SK-N-SH (cell line): ENCODE measurements at regions not wholly inside any gene's neighbourhood (a gene's known extent, or its start where the extent isn't known, plus 50 kb on each side); places are given as distances from the start of the nearest gene placed in this dataset.

Experiments
- CTCF ChIA-PET: fragments of 300-600, 350-600 bp; formaldehyde crosslinking; extraction: SDS; loops from one replicate; lab custom pipeline; 2021; lab: Yijun Ruan, JAX
- POLR2A ChIA-PET: fragments of 350-600 bp; sonication (Branson Sonifier 250); formaldehyde crosslinking; extraction: SDS; loops from one replicate; lab custom pipeline; 2020; ENCODE audit warnings: antibody characterized with exemption, inconsistent platforms; lab: Yijun Ruan, JAX
- DNase-seq: peaks from one replicate; pipeline ENCODE4 v3.0.0; 2012
- H2AFZ ChIP-seq: fragments of 200-600 bp; sonication (generic); 2 replicates; pipeline ENCODE4 v1.8.1; 2016; ENCODE audit warnings: antibody characterized with exemption, mild to moderate bottlenecking, low read depth
- H3F3A ChIP-seq: fragments of 200-600 bp; sonication (generic); replicated peaks from 2 replicates; pipeline ENCODE3; 2016; ENCODE audit warnings: antibody characterized with exemption, mild to moderate bottlenecking; ENCODE audit not compliant: insufficient read depth
- H3K27ac ChIP-seq, 2 experiments: fragments of 200-500 bp in 1 of 2; fragments of 200-600 bp in 1 of 2; sonication (Bioruptor generic) in 1 of 2; sonication (generic), shearing (Covaris generic) in 1 of 2; 2 replicates each; pipeline versions ENCODE4 v1.5.1 to v1.6.1; 2014 to 2016; ENCODE audit warnings: low read depth in 2 of 2, inconsistent platforms in 1 of 2, low read length in 1 of 2, mild to moderate bottlenecking in 1 of 2, mixed read lengths in 1 of 2
- H3K27me3 ChIP-seq: fragments of 200-600 bp; sonication (generic), shearing (Covaris generic); 2 replicates; pipeline ENCODE4 v1.6.1; 2016; ENCODE audit warnings: mixed run types; ENCODE audit not compliant: insufficient read depth
- H3K36me3 ChIP-seq, 2 experiments: fragments of 200-500 bp in 1 of 2; fragments of 200-600 bp in 1 of 2; sonication (Bioruptor generic) in 1 of 2; sonication (generic) in 1 of 2; replicated peaks in 1 of 2; 2 replicates each; pipeline versions ENCODE3 to v1.5.1; 2014 to 2016; ENCODE audit warnings: low read length in 1 of 2, mild to moderate bottlenecking in 1 of 2; ENCODE audit not compliant: insufficient read depth in 2 of 2, control insufficient read depth in 1 of 2
- H3K4me1 ChIP-seq, 2 experiments: fragments of 200-500 bp in 1 of 2; fragments of 200-600 bp in 1 of 2; sonication (Bioruptor generic) in 1 of 2; sonication (generic), shearing (Covaris generic) in 1 of 2; 2 replicates each; pipeline versions ENCODE4 v1.5.1 to v1.6.1; 2014 to 2016; ENCODE audit warnings: low read depth in 1 of 2, low read length in 1 of 2, mixed run types in 1 of 2; ENCODE audit not compliant: insufficient read depth in 2 of 2, control insufficient read depth in 1 of 2
- H3K4me2 ChIP-seq: fragments of 200-600 bp; sonication (generic), shearing (Covaris generic); 2 replicates; pipeline ENCODE4 v1.6.1; 2017; ENCODE audit warnings: mixed run types
- H3K4me3 ChIP-seq, 2 experiments: fragments of 200-500 bp in 1 of 2; fragments of 200-600 bp in 1 of 2; sonication (Bioruptor generic) in 1 of 2; sonication (generic), shearing (Covaris generic) in 1 of 2; 2 replicates each; pipeline versions ENCODE4 v1.5.1 to v1.8.1; 2014 to 2016; ENCODE audit warnings: low read depth in 2 of 2, inconsistent platforms in 1 of 2, low read length in 1 of 2, mild to moderate bottlenecking in 1 of 2, mixed read lengths in 1 of 2, moderate library complexity in 1 of 2
- H3K79me2 ChIP-seq: fragments of 200-600 bp; sonication (generic); 2 replicates; pipeline ENCODE4 v1.8.1; 2017; ENCODE audit warnings: mild to moderate bottlenecking; ENCODE audit not compliant: insufficient read depth
- H3K9ac ChIP-seq: fragments of 200-600 bp; sonication (generic); 2 replicates; pipeline ENCODE4 v1.6.1; 2017; ENCODE audit warnings: mixed run types
- H3K9me2 ChIP-seq: fragments of 200-600 bp; sonication (generic); 2 replicates; pipeline ENCODE4 v1.6.1; 2017; ENCODE audit warnings: mixed run types
- H3K9me3 ChIP-seq: fragments of 200-600 bp; sonication (generic); 2 replicates; pipeline ENCODE4 v1.6.1; 2017; ENCODE audit warnings: mixed run types, mild to moderate bottlenecking, moderate library complexity
- H4K20me1 ChIP-seq: fragments of 200-600 bp; sonication (generic); 2 replicates; pipeline ENCODE4 v1.6.1; 2017; ENCODE audit warnings: mild to moderate bottlenecking, mixed run types; ENCODE audit not compliant: insufficient read depth
- CTCF ChIP-seq: fragments of 200-600 bp; sonication (generic); IDR thresholded peaks from 2 replicates; pipeline ENCODE4 v1.6.1; 2017; ENCODE audit warnings: antibody characterized with exemption, mild to moderate bottlenecking, moderate library complexity
- EZH2phosphoT487 ChIP-seq: fragments of 200-600 bp; sonication (generic); IDR thresholded peaks from 2 replicates; pipeline ENCODE4 v1.6.1; 2017; ENCODE audit warnings: low read depth, mixed run types, mild to moderate bottlenecking, antibody characterized with exemption, moderate library complexity, borderline replicate concordance
- FOSL2 ChIP-seq: IDR thresholded peaks from 2 replicates; pipeline ENCODE4 v1.4.0; 2012; ENCODE audit warnings: low read depth, mild to moderate bottlenecking, moderate library complexity, borderline replicate concordance
- FOXM1 ChIP-seq: IDR thresholded peaks from 2 replicates; pipeline ENCODE4 v1.4.0; 2012; ENCODE audit warnings: low read depth, mild to moderate bottlenecking
- IRF3 ChIP-seq: fragments of 150-350 bp; IDR thresholded peaks from 2 replicates; pipeline ENCODE4 v1.6.1; 2016; ENCODE audit warnings: mild to moderate bottlenecking, low read depth, low read length
- JUND ChIP-seq: IDR thresholded peaks from 2 replicates; pipeline ENCODE4 v1.4.0; 2012
- MAX ChIP-seq: IDR thresholded peaks from 2 replicates; pipeline ENCODE4 v1.4.0; 2012; ENCODE audit warnings: low read depth
- MEF2A ChIP-seq: IDR thresholded peaks from 2 replicates; pipeline ENCODE4 v1.4.0; 2012; ENCODE audit warnings: low read depth, borderline replicate concordance
- MXI1 ChIP-seq: IDR thresholded peaks from 2 replicates; pipeline ENCODE4 v1.6.1; 2012; ENCODE audit warnings: mild to moderate bottlenecking, low read depth, low read length, improper control_type of control experiment
- NFIC ChIP-seq: IDR thresholded peaks from 2 replicates; pipeline ENCODE4 v1.4.0; 2012; ENCODE audit warnings: borderline replicate concordance
- RCOR1 ChIP-seq: fragments of 150-350 bp; IDR thresholded peaks from 2 replicates; pipeline ENCODE4 v1.6.1; 2017; ENCODE audit warnings: antibody characterized with exemption, low read length
- RXRA ChIP-seq: IDR thresholded peaks from 2 replicates; pipeline ENCODE4 v1.4.0; 2012; ENCODE audit warnings: low read depth, mild to moderate bottlenecking, borderline replicate concordance
- SMC3 ChIP-seq: IDR thresholded peaks from 2 replicates; pipeline ENCODE4 v1.6.1; 2012; ENCODE audit warnings: low read depth, low read length, improper control_type of control experiment
- USF1 ChIP-seq: IDR thresholded peaks from 2 replicates; pipeline ENCODE4 v1.4.0; 2012; ENCODE audit warnings: low read depth, borderline replicate concordance
- USF2 ChIP-seq: fragments of 150-350 bp; IDR thresholded peaks from 2 replicates; pipeline ENCODE4 v1.6.1; 2017; ENCODE audit warnings: antibody characterized with exemption, low read length, low read depth, borderline replicate concordance
- ZBTB33 ChIP-seq: IDR thresholded peaks from 2 replicates; pipeline ENCODE4 v1.4.0; 2012; ENCODE audit warnings: low read depth, borderline replicate concordance
- WGBS: methylation state at CpG from one replicate; pipeline ENCODE4 v1.1.6; 2017; ENCODE audit warnings: low lambda C conversion rate; 5-methylcytosine and 5-hydroxymethylcytosine counted together

GRCh38 chr1:72419229-72419628 is 136.9 kb upstream of the NEGR1 start:
- Histone ChIP-seq H3K79me2 (no peaks in the 10 kb centered on the region), H3K36me3 (no peaks in the 10 kb centered on the region), H4K20me1 (no peaks in the 10 kb centered on the region), H3K27ac (no peak overlapping the region), H3K27me3 (no peaks in the 10 kb centered on the region), H2AFZ (no peak overlapping the region), H3F3A (no peaks in the 10 kb centered on the region), H3K9ac (no peak overlapping the region), H3K4me1 (no peaks in the 10 kb centered on the region), H3K9me2 (no peaks in the 10 kb centered on the region), H3K4me2 (no peak overlapping the region), H3K4me3 (no peak overlapping the region), H3K9me3 (no peaks in the 10 kb centered on the region)
- TF ChIP-seq JUND (no peak), CTCF (no peak), SMC3 (no peak), MEF2A (no peak), FOSL2 (no peak), USF2 (no peak), MAX (no peak), FOXM1 (no peak), RXRA (no peak), ZBTB33 (no peak), NFIC (no peak), EZH2phosphoT487 (no peak), IRF3 (no peak), RCOR1 (no peak), MXI1 (no peak), USF1 (no peak)
- POLR2A ChIA-PET, result no interaction called here
- CTCF ChIA-PET, result no interaction called here
- DNase-seq, result no peak
- WGBS, result 83% methylated on average over 13 of the region's 18 CpGs
